ENCODE measurements at regions not wholly inside any gene's neighbourhood (a gene's known extent, or its start where the extent isn't known, plus 50 kb on each side); places are given as distances from the start of the nearest gene placed in this dataset.

DNA sequence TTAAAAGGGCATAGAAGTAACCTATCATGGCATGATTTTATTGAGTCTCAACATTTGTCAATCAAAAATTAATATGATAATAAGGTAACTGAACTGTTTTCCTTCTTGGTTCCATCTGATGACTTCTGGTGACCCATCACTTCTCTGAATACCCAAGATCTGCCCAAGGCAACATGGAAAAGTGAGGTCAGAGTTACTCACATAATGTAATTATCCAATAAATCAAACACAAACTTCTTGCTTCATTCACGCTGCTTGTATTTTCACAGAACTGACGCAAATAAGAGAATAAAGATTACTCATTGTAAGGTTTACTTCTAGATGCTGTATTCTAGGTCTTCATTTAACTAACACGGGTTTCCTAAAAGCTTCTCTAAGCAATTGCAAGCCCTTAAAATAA is 361.6 kb downstream of the RBM26 start:
- TF ChIP-seq, protein P1, sequence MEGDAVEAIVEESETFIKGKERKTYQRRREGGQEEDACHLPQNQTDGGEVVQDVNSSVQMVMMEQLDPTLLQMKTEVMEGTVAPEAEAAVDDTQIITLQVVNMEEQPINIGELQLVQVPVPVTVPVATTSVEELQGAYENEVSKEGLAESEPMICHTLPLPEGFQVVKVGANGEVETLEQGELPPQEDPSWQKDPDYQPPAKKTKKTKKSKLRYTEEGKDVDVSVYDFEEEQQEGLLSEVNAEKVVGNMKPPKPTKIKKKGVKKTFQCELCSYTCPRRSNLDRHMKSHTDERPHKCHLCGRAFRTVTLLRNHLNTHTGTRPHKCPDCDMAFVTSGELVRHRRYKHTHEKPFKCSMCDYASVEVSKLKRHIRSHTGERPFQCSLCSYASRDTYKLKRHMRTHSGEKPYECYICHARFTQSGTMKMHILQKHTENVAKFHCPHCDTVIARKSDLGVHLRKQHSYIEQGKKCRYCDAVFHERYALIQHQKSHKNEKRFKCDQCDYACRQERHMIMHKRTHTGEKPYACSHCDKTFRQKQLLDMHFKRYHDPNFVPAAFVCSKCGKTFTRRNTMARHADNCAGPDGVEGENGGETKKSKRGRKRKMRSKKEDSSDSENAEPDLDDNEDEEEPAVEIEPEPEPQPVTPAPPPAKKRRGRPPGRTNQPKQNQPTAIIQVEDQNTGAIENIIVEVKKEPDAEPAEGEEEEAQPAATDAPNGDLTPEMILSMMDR (IDR thresholded peaks at IDR 0.05; ENCODE audit: low read depth, low read length) = no peak
- TF ChIP-seq EZH2phosphoT487 (IDR thresholded peaks at IDR 0.05; ENCODE audit: low read depth) = no peak

Measured in OCI-LY3 (cell line).